ENCODE measurements at regions not wholly inside any gene's neighbourhood (a gene's known extent, or its start where the extent isn't known, plus 50 kb on each side); places are given as distances from the start of the nearest gene placed in this dataset.
"Not testable (repeated sequence)": the region's sequence is repeated elsewhere in the genome, so short reads cannot be mapped to it uniquely, and the experiment has no call there.

DNA sequence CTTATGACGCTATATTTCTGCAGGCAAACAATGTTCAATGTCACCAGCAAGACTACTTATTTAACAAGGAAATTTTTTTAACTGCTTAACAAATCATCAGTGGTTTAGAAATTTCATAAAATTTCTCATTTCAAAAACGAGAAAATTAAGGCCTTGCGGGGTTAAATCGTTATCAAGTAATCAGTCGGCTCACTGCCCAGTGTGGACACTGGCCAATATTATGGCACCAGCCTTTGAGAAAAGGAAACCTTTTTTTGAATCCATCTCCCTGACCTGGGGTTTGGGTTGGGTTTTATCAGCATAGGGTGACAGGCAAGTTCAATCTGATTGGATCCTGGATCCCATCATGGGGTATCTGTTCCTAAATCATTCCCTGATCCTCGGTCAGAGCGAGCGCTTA, 461.2 kb downstream of the SETD4 start:
- no peak for DNase-seq
- no peaks in the 10 kb centered on the region for H3K9me3 ChIP-seq (ENCODE audit: control insufficient read depth, low read length)
- WGBS: 77% methylated on average over 8 of the region's 8 CpGs
- intact Hi-C loops (cut with DNase I): no loop called here
- H3K4me1 ChIP-seq (ENCODE audit: control insufficient read depth, insufficient read depth, low read length): no peaks in the 10 kb centered on the region
- no peak overlapping the region for H3K27ac ChIP-seq (ENCODE audit: low read length)
- no peak overlapping the region for H3K4me3 ChIP-seq (ENCODE audit: low read length)
- no peaks in the 10 kb centered on the region for H3K27me3 ChIP-seq (ENCODE audit: control insufficient read depth, insufficient read depth)
- ATAC-seq: no peak

DNA sequence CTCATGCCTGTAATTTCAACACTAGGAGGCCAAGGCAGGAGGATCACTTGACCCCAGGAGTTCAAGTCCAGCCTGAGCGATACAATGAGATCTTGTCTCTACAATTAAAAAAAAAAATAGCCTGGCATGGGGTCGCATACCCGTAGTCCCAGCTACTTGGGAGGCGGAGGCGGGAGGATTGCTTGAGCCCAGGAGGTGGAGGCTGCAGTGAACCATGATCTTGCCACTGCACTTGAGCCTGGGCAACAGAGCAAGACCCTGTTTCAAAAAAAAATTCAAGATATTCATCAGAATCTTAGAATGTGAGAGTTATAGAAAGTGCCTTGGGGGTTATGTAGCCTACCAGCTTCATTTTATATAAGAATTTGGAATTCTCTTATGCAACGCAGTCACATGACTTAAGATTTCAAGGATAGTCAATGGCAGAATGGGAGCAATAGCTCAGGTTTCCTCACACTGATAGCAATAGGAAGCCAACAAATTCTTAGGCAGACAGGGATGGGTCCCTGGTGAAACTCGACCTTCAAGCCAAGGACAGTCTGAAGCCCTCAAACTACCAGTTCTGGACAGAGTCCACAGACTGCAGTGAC, 462.5 kb downstream of the SETD4 start:
- intact Hi-C loops (cut with DNase I): no loop called here
- H3K27me3 ChIP-seq (ENCODE audit: control insufficient read depth, insufficient read depth): no peaks in the 10 kb centered on the region

DNA sequence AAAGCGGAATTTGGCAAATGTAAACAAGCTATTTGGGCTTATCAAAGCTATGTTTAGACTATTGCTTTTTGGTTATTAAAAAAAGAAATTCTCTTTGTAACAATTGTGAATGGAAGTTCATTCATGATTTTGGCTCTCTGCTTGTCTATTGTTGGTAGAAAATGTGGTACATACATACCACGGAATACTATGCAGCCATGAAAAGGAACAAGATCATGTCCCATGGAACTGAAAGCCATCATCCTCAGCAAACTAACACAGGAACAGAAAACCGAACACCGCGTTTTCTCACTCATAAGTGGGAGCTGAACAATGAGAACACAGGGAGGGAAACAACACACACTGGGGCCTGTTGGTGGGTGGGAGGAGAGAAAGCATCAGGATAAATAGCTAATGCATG, 465.4 kb downstream of the SETD4 start:
- Histone ChIP-seq H3K27ac (ENCODE audit: low read length) (no peak overlapping the region), H3K4me3 (ENCODE audit: low read length) (no peak overlapping the region), H3K27me3 (ENCODE audit: control insufficient read depth, insufficient read depth) (no peaks in the 10 kb centered on the region), H3K4me1 (ENCODE audit: control insufficient read depth, insufficient read depth, low read length) (no peaks in the 10 kb centered on the region), H3K9me3 (ENCODE audit: control insufficient read depth, low read length) (no peaks in the 10 kb centered on the region)
- 94% methylated on average over 5 of the region's 5 CpGs for WGBS
- intact Hi-C loops (cut with DNase I): no loop called here
- ATAC-seq: no peak
- DNase-seq: no peak

More for the DNA sequence above, 462.5 kb downstream of the SETD4 start:
- Histone ChIP-seq H3K4me1 (ENCODE audit: control insufficient read depth, insufficient read depth, low read length) (no peaks in the 10 kb centered on the region), H3K9me3 (ENCODE audit: control insufficient read depth, low read length) (no peaks in the 10 kb centered on the region), H3K27ac (ENCODE audit: low read length) (no peak overlapping the region), H3K4me3 (ENCODE audit: low read length) (no peak overlapping the region)
- no peak for ATAC-seq
- DNase-seq: no peak
- 88% methylated on average over 7 of the region's 7 CpGs for WGBS

DNA sequence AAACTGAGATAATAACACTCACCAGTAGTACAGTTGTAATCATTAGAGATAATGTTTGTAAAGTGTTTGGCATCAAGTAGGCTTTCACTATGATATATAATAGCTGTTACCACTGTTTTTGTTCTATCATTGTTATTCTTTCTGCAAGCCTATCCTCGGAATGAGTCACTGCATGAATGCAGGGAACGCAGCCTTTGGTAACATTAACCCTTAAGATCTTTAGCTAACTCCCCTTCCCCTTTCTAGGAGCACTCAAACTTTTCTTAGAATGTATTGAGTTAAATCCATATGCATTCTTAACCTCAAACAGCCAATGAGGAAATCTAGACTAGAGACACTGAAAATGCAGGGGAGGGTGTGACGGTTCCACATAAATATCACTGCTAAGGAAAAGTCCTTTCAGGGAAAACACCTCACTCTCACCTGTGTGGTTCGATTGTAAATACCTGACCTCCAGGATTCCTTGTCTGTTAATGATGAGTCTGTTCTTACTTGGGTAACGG, 467.3 kb downstream of the SETD4 start:
- no peak overlapping the region for H3K4me3 ChIP-seq (ENCODE audit: low read length)
- H3K4me1 ChIP-seq (ENCODE audit: control insufficient read depth, insufficient read depth, low read length): no peaks in the 10 kb centered on the region
- H3K9me3 ChIP-seq (ENCODE audit: control insufficient read depth, low read length): no peaks in the 10 kb centered on the region
- H3K27ac ChIP-seq (ENCODE audit: low read length): no peak overlapping the region
- no peak for DNase-seq
- intact Hi-C loops (cut with DNase I): no loop called here
- no peak for ATAC-seq
- WGBS: 43% methylated on average over 5 of the region's 5 CpGs
- no peaks in the 10 kb centered on the region for H3K27me3 ChIP-seq (ENCODE audit: control insufficient read depth, insufficient read depth)

DNA sequence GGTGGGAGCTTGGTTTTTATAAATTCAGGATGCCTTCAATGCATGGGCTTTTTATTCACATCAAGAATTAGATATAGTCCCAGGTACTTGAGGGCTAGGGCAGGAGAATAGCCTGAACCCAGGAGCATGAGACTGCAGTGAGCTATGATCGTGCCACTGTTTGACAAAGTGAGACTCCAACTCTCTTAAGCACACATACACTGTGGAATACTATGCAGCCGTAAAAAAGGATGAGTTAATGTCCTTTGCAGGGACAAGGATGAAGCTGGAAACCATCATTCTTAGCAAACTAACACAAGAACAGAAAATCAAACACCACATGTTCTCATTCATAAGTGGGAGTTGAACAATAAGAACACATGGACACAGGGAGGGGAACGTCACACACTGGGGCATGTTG, 470.0 kb downstream of the SETD4 start:
- H3K4me3 ChIP-seq (ENCODE audit: low read length); intact Hi-C loops (cut with DNase I); DNase-seq; H3K4me1 ChIP-seq (ENCODE audit: control insufficient read depth, insufficient read depth, low read length); ATAC-seq; H3K27ac ChIP-seq (ENCODE audit: low read length); H3K9me3 ChIP-seq (ENCODE audit: control insufficient read depth, low read length); H3K27me3 ChIP-seq (ENCODE audit: control insufficient read depth, insufficient read depth): not testable (repeated sequence)
- 91% methylated on average over 3 of the region's 3 CpGs for WGBS

DNA sequence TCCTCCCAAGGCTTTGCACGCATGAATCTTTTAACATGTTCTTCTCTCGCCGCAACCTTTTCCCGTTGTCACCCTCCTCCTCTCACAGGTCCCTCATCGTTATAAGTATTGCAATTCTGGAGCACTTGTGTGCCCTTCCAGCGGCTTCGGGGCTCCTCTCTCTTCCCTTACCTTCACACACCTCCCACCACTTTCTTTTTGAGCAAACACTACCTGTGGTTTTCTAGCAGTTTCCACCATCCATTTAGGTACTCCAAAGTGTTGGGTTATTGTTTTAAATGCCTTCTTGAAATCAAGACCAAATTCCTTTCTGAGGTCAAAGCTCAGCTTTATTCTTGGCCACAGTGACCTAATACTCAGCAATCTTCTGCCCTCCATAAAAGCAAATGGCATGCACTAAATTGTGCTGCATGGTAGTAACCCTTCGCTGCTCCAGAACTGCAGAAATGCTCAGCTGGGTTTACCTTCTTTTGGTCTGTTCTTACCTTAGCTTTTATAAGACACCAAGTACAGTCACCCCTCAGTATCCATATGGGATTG, 472.4 kb downstream of the SETD4 start:
- 92% methylated on average over 8 of the region's 8 CpGs for WGBS
- no peaks in the 10 kb centered on the region for H3K4me1 ChIP-seq (ENCODE audit: control insufficient read depth, insufficient read depth, low read length)
- intact Hi-C loops (cut with DNase I): no loop called here
- H3K27me3 ChIP-seq (ENCODE audit: control insufficient read depth, insufficient read depth): no peaks in the 10 kb centered on the region
- ATAC-seq (no peak), DNase-seq (no peak)
- H3K9me3 ChIP-seq (ENCODE audit: control insufficient read depth, low read length): no peaks in the 10 kb centered on the region
- H3K27ac ChIP-seq (ENCODE audit: low read length): no peak overlapping the region
- H3K4me3 ChIP-seq (ENCODE audit: low read length): no peak overlapping the region

DNA sequence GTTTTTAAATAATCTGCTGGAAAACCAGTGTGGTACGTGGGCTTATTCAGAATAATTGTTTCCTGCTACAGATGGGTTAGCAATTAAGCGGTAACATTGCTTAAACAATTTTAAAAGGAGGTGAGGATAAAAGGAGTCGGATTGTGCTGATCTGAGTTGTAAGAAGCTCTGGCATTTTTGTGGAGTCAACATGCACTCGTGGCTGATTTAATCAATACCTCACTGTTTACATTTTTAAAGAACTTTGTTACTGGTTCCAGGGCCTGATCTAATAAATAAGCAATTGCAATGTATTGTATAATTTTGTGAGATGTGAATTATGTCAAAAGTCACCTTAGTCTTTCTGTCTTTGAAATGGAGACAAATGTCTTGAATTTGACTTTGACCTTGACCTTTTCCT, 474.0 kb downstream of the SETD4 start:
- Histone ChIP-seq H3K4me3 (ENCODE audit: low read length) (no peak overlapping the region), H3K27me3 (ENCODE audit: control insufficient read depth, insufficient read depth) (no peaks in the 10 kb centered on the region), H3K9me3 (ENCODE audit: control insufficient read depth, low read length) (no peaks in the 10 kb centered on the region), H3K27ac (ENCODE audit: low read length) (no peak overlapping the region), H3K4me1 (ENCODE audit: control insufficient read depth, insufficient read depth, low read length) (no peaks in the 10 kb centered on the region)
- ATAC-seq: no peak
- 58% methylated on average over 4 of the region's 4 CpGs for WGBS
- intact Hi-C loops (cut with DNase I): no loop called here
- DNase-seq: no peak

DNA sequence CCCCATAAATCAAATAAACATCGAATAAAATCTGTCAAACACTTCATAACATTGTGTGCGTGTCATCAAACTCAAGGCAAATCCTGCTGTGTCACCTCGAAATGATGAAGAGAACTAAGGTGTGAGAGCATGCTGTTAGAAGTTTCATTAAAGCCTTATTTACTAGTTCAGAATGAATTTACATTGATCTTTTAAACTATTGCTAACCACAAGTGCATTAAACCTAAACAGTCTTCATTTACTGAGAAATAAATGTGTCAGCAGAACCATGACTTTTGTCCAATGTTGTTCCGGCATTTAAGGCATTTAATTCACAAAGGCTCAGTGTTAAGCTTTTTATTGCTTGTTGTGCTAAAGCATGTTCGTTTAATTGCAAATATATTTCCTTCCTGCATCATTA, 474.4 kb downstream of the SETD4 start:
- ATAC-seq: no peak
- intact Hi-C loops (cut with DNase I): no loop called here
- H3K27ac ChIP-seq (ENCODE audit: low read length): no peak overlapping the region

DNA sequence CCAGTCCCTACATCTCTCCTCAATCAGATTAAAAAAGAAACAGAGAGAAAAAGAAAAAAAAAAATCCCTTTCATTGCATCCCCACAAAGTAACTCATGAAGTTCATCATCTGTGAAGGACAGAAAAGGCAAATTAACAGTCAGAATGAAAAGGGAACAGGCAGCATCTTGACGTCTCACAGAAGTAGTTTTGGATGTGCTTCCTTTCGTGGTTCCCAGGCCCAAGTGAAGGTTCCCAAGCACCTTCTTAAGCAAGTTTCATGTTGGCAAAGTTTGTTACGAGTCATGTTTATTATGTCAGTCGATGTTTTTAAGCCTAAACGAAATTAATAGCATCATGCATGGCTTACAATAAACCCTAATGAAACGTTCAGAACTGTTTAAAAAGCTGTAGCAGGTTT, 475.2 kb downstream of the SETD4 start:
- Histone ChIP-seq H3K4me1 (ENCODE audit: control insufficient read depth, insufficient read depth, low read length) (no peaks in the 10 kb centered on the region), H3K27ac (ENCODE audit: low read length) (no peak overlapping the region), H3K9me3 (ENCODE audit: control insufficient read depth, low read length) (no peaks in the 10 kb centered on the region), H3K27me3 (ENCODE audit: control insufficient read depth, insufficient read depth) (no peaks in the 10 kb centered on the region), H3K4me3 (ENCODE audit: low read length) (no peak overlapping the region)
- no peak for ATAC-seq
- DNase-seq: no peak
- intact Hi-C loops (cut with DNase I): no loop called here
- WGBS: 59% methylated on average over 6 of the region's 6 CpGs

More for the DNA sequence above, 474.4 kb downstream of the SETD4 start:
- Histone ChIP-seq H3K9me3 (ENCODE audit: control insufficient read depth, low read length) (no peaks in the 10 kb centered on the region), H3K4me3 (ENCODE audit: low read length) (no peak overlapping the region), H3K27me3 (ENCODE audit: control insufficient read depth, insufficient read depth) (no peaks in the 10 kb centered on the region), H3K4me1 (ENCODE audit: control insufficient read depth, insufficient read depth, low read length) (no peaks in the 10 kb centered on the region)
- DNase-seq: no peak
- 70% methylated on average over 5 of the region's 5 CpGs for WGBS

DNA sequence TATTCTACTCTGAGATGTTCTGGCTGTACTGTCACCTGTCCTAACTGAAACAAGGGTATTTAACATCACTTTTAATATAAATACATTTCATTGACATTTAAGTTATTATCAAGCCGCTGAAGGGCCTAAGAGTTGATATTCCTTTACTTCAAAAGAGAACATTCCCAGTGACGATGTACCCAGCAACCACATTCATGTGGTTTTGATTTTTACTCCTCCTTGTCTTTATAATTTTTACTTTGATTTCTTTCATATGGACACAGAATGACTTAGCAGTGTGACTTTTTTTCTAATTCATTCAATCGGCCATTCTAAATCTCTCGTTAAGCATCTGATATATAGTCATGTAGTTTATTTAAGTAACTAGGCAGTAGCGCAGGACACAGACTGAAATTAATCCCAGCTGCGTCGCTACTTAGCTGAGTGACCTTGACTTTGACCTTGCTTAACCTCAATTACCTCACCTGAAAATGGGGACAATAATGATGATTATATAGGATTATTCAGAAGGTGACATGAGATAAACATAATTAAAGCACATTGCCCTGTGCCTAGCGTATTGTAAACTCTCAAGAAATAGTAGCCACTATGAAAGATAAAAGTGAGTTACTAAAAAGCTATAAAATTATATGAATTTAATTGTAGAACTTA, 476.6 kb downstream of the SETD4 start:
- no peak for ATAC-seq
- Histone ChIP-seq H3K4me1 (ENCODE audit: control insufficient read depth, insufficient read depth, low read length) (no peaks in the 10 kb centered on the region), H3K9me3 (ENCODE audit: control insufficient read depth, low read length) (no peaks in the 10 kb centered on the region), H3K4me3 (ENCODE audit: low read length) (no peak overlapping the region), H3K27ac (ENCODE audit: low read length) (no peak overlapping the region), H3K27me3 (ENCODE audit: control insufficient read depth, insufficient read depth) (no peaks in the 10 kb centered on the region)
- intact Hi-C loops (cut with DNase I): no loop called here
- 92% methylated on average over 8 of the region's 8 CpGs for WGBS
- no peak for DNase-seq

DNA sequence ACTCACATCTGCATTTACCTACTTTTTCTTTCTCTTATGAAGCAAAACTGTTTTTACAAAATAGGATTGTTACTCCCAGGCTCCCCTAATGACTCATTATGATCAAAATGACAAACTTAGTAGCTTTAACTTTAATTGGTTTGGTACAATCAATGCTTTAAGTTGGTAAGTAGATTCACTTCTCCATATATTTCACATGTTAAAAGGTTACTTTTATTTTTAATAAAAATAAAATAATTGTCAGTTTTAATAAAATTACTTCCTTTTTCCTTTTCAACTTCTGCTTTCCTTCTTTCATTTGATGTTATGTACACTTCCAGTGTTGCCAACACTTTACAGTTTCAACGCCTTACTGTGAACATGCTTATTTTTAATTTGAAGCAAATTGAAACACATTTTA, 477.6 kb downstream of the SETD4 start:
- Histone ChIP-seq H3K4me3 (ENCODE audit: low read length) (no peak overlapping the region), H3K27ac (ENCODE audit: low read length) (no peak overlapping the region), H3K4me1 (ENCODE audit: control insufficient read depth, insufficient read depth, low read length) (no peaks in the 10 kb centered on the region), H3K9me3 (ENCODE audit: control insufficient read depth, low read length) (no peaks in the 10 kb centered on the region), H3K27me3 (ENCODE audit: control insufficient read depth, insufficient read depth) (no peaks in the 10 kb centered on the region)
- DNase-seq: no peak
- 72% methylated on average over 1 of the region's 1 CpG for WGBS
- ATAC-seq: no peak
- intact Hi-C loops (cut with DNase I): no loop called here
